ENCODE measurements at regions not wholly inside any gene's neighbourhood (a gene's known extent, or its start where the extent isn't known, plus 50 kb on each side); places are given as distances from the start of the nearest gene placed in this dataset.
"Not testable (repeated sequence)": the region's sequence is repeated elsewhere in the genome, so short reads cannot be mapped to it uniquely, and the experiment has no call there.

GRCh38 chr6:22102671-22103070, 194.2 kb downstream of the PRL start:
- no peak for DNase-seq

DNA sequence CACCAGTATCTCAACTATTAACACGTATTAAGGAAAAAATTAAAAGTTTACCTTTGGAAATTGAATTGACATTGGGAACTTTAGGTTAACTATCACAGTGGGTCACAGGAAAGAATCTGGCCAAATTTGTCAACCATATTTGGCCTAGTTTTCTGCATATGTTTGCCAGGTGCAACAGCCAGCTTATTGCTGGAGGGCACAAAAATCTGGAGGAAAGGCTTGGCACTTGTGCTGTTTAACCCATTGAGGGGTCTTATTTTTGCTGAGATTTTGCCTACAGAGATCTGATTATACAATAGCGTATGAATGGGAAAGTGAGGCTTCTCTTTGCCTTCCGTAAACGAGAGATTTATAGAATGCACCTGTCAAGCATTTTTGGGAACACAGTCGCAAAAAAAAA, 190.4 kb downstream of the PRL start:
- no peak for DNase-seq

DNA sequence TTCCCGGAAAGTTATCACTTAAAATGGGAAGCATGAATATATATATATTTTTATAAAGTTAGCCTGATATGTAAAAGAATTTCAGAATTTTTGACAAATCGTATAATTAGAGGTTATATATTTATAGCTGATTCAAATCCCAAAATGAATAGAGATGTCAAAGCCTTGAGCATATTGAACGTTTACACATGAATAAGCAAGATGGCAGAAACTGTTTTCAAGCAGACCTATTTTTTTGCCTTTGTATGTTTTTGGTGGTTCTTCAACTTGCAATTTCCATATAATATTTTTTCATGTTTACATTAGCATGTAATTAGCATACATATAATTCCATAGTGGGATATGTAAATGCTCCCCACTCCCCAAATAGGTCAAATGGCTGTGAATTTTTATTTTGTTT, 189.9 kb downstream of the PRL start:
- no peak for DNase-seq

- no peak for DNase-seq
Observed at GRCh38 chr6:22108199-22108598, 188.6 kb downstream of the PRL start.

GRCh38 chr6:22110061-22110460, 186.8 kb downstream of the PRL start:
- no peak for DNase-seq

DNA sequence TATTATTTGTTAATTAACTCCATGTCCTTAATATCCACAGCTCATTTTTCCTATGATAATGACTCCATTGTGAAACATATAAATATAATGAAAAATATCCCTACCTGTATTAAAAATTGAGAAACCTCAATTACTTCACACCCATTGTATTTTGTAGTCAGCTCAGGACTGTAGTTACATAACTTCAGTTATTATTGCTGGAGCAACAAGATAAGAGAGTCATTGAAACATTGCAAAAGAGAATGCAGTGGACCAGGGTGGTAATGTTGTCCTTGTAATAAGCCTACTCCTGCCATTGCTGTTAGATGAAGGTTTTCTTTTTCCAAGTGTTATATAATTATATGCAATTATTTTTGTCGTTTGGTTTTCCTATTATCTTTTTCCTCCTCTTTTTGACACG, 184.4 kb downstream of the PRL start:
- DNase-seq, result no peak

DNA sequence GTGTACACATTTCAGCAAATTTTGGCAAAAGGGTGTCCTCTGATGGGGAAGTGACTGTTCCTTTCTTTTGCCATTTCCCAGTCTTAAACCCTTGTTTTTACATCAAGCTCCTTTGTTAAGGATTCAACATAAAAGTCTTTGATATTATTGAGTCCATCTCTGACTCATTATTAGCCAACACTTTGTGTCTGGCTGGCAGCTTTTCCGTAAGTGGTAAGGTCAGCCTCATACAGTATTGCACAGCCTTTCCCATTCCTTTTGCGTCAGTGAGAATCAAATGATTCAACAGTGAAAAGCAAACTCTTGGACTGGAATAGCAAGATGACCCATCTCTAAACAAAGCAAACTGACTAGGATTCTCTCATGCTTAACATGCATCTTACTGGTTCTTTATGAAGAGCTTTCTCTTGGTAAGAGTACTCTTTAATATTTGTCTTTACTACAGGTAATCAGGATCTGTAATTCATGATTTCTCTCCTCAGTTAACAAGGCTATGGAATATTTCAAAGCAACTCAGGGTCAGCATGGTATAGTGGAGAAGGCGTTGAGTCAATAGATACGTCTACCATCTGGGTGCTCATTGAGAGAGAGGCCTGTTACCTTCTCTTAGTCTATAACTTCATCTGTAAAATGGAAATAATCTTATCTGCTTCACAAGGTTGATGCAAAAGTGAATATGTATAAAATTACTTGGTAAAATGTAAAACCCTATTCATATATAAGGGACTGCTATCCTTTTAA, 183.6 kb downstream of the PRL start:
- no peak for DNase-seq

- DNase-seq, result no peak
Observed at GRCh38 chr6:22115559-22115958, 181.3 kb downstream of the PRL start.

GRCh38 chr6:22117631-22118030, 179.2 kb downstream of the PRL start:
- DNase-seq, result no peak

- no peak for DNase-seq
Observed at GRCh38 chr6:22119500-22119899, 177.3 kb downstream of the PRL start.

DNA sequence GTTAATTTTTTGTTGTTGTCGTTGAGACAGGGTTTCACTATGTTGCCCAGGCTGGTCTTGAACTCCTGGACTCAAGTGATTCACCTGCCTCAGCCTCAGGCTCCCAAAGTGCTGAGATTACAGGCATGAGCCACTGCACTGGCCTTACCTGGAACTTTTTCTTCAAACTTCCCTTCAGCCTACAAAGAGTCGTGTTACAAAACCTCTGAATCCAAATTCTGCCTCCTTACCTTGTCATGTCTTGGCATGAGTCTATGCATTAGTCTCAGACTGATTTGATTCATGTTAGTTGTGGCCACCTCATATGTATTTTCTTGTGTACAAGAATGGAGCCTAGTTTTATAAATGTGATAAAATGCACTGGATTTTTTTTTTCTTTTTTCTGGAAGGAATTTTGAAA, 172.1 kb downstream of the PRL start:
- no peak for DNase-seq

DNA sequence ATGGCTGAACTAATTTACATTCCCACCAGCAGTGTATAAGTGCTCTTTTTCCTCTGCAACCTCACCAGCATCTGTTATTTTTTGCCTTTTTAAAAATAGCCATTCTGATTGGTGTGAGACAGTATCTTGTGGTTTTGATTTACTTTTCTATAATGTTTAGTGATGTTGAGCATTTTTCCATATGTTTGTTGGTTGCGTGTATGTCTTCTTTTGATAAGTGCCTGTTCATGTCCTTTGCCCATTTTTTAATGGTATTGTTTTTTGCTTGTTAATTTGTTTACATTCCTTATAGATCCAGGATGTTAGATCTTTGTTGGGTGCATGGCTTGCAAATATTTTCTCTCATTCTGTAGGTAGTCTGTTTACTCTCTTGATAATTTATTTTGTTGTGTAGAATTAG, 169.9 kb downstream of the PRL start:
- DNase-seq, result no peak

GRCh38 chr6:22129751-22130150, 167.1 kb downstream of the PRL start:
- DNase-seq, result no peak

GRCh38 chr6:22132656-22133055, 164.2 kb downstream of the PRL start:
- DNase-seq, result no peak

DNA sequence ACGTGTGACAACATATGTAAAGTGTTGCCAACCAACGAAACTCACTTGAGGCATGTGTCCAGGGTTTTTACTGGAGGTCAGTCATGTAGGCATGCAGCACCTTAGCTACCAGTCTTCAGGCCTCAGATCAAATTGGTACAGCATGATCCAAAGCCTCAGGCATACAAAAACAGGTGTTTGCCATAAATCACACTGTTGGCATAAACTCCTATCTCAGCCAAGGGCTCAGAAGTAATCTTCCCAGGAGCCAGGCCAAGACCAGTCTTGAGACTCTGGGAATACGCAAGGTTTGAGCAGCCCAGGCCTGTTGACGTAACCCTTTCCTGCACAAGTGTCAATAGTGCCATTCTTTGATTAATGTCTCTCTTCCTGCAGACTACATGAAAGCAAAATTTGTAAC, 163.5 kb downstream of the PRL start:
- no peak for DNase-seq

DNA sequence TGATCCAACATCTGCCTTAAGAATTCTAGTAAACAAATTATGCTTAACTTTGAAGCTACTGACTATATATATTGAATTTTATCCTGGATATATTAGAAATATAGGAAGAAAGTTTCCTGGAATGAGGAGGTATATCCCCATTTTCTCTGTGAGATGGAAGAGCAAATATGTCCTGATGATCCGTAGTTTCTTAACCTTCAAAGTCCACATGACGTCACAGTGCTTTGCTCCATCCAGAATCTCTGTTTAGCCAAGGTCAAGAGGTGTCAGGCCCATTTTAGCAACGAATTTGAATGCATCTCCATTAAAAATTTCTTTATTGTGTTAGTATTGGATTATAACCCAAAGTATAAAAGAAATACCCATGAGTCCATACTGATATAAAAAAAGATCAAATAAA, 162.5 kb downstream of the PRL start:
- no peak for DNase-seq

GRCh38 chr6:22135395-22135794, 161.4 kb downstream of the PRL start:
- DNase-seq, result no peak

GRCh38 chr6:22140736-22141135, 156.1 kb downstream of the PRL start:
- DNase-seq, result not testable (repeated sequence)

GRCh38 chr6:22141241-22141745, 155.5 kb downstream of the PRL start:
- DNase-seq, result peak; percentile 57

GRCh38 chr6:22142856-22143255, 154.0 kb downstream of the PRL start:
- no peak for DNase-seq

- no peak for DNase-seq
Observed at GRCh38 chr6:22145376-22145775, 151.5 kb downstream of the PRL start.

DNA sequence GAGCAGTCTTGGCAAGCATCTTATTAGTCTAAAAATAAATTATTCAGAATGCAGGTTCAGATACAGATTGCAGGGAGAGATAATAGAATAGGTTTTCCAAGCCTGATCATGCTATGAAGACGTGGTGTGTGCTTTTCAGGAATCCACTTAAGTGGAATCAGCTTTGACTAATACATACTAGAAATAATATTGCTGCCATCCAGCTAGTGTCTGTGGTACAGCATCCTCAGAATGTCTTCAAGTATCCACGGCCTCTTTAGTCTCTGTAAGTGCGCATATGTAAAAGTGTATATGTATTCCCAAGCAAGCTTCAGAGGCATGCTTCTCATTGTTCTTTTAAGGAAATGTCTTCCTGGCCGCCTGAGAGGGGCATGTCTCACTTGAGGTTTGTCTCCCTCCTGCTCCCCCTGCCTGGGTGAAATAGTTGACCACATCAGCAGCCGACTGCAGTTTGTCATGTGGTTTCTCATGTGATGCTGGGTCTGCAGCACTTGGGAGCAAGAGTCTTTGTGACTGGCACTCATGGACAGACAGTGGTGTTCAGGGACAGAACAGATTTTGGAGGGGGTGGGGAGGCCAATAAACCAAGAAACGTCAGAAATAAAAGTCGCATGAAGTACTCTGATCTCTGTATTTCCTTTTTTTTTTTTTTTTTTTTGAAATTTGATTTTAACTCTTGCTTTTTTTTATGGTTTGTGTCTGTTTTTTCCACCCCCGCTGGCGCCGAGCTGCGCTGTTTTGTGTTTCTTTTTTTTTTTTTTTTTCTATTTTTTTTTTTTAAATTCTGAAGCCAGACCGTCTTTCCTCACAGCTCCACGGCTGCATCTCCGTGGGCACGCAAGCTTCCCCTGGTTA, 150.8 kb downstream of the PRL start:
- peak; percentile 56 for DNase-seq

GRCh38 chr6:22146678-22146930, 150.2 kb downstream of the PRL start:
- no peak for DNase-seq
